Stimulated activated naive CD8-positive, alpha-beta T cell treated with anti-CD3 and anti-CD28 coated beads, Interleukin-15, Interleukin-2, amounts not matched to agents 100 U/mL and 50 U/mL, for 24 hours (primary cell): ENCODE measurements at regions not wholly inside any gene's neighbourhood (a gene's known extent, or its start where the extent isn't known, plus 50 kb on each side); places are given as distances from the start of the nearest gene placed in this dataset.

Experiments
- ATAC-seq: fragments of 150-1000 bp; cut with Tn5 transposase; one replicate; pipeline ENCODE4 v1.10.0; 2021
- DNase-seq: peaks from one replicate; pipeline ENCODE4 v3.0.0; 2021

DNA sequence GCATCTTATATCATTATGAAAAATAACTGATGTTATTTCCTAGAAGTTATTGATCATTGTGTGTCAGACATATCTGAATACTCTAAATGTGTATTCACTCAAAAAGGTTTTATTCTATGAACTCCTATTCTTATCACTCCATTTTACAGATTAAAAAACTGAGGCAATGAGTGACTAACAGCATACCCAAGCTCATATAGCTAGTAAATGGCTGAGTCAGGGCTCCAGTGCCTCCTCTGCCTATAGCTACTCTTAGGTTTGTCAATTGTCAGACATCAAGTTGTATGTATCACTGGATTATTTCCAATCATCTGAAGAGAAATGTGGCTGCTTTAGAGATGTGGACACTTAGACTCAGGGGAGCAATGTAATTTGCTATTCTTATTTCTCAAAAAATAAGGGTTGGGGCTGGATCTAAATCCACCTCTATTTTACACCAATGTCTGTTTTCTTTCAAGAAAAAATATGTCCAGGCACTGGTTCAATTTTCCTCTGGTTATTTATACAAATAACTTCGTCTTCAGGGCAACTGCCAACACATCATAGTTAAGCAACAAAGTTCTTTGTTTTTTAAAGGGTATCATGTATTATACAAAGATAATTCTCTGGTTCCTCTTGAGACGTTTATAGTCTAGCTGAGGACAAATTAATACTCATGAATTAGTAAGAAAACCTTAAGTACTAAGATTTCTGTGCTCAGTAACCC is 328.9 kb upstream of the MAF start:
- ATAC-seq (no peak), DNase-seq (no peak)

DNA sequence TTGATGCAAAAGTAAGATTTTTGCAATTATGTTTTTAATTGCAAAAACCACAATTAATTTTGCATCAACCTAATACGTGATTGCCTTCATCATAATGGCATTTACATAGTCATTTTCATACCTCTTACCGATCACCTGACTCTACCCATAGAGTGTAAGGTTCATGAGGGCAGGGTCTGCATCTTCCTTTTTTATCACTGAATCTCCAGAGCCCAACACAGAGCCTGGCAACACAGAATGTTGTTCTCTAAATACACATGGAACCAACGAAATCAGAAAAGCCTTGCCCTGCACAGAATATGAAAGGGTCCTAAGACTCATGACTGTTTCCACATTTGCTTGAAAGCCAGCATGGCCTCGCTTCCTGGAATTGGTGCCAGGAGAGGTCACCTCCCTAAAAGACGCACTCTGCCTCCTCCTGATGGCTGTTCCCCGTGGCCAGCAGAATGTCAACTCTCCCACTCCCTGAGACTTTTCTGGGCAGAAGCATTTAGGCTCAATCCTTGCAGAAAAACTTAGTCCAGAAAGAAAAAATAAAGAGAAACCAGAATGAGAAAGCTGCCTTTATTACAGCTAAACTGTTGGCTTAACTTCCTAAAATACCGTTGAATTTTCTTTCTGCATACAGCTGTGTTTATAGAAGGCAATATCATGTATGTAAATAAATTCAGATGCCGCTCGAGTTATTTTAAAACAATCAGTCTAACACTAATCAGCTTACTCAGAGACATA is 327.8 kb upstream of the MAF start:
- ATAC-seq, result no peak
- no peak for DNase-seq

DNA sequence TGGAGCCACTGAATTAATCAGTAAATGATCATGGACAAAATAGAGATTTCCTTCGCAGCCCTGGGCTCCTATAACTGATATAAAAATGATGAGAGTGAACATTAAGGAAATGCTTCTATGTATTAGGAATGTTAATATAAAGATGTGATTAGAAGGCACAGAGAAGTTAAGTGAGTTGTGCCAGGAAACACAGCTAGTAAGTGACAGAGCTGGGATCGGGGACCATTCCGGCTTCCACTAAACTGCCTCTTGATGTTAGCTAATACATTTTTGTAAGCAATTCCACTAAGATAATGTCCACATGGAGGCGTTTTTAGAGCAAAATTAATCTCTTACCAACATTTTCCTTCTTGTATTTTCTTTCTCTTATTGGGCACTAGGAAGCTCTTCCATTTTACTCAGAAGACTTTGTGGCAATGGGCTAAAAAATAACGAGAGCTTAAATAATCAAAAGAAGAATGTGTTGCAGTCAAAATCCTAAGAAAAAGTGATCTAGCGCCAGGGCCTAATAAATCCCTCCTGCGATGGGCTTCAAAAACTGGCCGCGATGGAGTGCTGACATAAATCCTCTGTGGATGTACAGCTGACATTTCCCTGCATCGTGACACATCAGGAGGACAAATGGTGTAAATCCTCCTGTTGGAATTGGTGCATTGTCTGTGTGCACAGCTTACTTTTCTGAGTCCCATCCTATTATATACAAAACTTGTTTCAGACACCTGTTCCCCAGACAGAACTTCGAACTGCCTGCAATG is 326.1 kb upstream of the MAF start:
- DNase-seq (no peak), ATAC-seq (no peak)

DNA sequence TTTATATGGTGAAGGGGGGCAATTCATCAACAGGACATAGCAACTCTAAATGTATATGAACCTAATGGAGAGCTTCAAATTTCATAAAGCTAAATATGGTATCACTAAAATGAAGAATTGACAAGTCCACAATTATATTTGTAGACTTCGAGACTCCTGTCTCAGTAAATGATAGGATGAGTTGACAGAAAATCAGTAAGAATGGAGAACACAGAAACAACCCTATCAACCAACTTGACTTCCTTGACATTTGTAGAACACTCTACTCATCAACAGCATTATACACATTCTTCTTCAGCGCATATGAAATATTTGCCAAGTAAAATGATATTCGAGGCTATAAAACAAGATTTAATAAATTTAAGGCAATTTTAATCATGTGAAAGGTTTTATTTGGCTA is 322.9 kb upstream of the MAF start:
- DNase-seq, result no peak
- ATAC-seq, result no peak

- ATAC-seq, result no peak
Measured at GRCh38 chr16:79920685-79921084, 320.1 kb upstream of the MAF start.

GRCh38 chr16:79918916-79919315 is 318.4 kb upstream of the MAF start:
- DNase-seq, result no peak
- no peak for ATAC-seq

More at GRCh38 chr16:79920685-79921084, 320.1 kb upstream of the MAF start:
- no peak for DNase-seq

- no peak for ATAC-seq
Measured at GRCh38 chr16:79915761-79916160, 315.2 kb upstream of the MAF start.

GRCh38 chr16:79914961-79915720 is 314.6 kb upstream of the MAF start:
- DNase-seq (no peak), ATAC-seq (no peak)

More at GRCh38 chr16:79915761-79916160, 315.2 kb upstream of the MAF start:
- no peak for DNase-seq

DNA sequence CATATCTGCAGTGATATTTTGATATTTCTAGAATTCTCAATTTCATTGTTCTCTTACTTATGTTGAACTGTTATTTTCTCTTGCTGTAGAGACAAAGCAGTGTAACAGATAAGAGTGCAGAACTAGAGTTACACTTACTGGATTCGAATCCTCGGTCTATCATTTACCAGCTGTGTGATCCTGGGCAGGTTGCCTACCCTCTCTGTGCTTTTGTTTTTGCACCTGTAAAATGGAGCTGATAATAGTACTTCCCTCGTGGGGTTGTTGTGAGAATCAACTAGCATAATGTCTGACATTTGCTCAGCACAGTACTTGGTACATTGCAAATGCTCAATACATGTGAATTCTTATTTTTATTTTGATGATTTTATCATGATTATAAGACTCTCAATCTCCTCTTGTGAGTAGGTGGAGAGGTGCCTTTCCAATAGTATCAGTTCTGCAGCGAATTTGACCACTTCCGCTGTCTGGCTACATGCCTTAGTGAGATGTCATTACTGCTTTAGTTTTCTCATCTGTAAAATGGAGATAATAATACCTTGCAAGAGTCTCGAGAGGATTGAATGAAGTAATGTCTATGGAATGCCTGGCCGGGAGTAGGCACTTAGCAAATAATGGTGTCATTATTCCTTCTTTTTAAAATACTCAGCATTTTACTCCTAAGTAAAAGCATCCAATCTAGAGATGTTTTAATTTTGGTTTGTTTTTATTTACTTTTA is 312.2 kb upstream of the MAF start:
- ATAC-seq, result no peak

DNA sequence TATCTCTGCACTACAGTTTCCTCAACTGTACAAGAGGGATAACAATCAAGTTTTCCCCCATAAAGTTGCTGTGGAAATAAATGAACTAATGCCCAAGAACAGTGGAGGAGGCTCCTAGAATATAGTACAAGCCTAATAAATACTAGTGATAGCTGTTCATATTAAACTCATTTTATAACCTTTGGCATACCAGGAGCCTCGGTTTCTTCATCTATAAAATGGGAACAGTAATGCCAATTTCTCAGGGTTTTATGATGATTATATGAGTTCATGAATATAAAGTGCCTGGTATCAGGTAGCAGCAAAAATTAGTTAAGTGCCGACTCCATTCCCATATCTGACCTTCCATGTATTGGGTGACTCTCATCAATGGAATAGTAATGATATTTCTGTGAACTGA is 311.1 kb upstream of the MAF start:
- no peak for DNase-seq
- no peak for ATAC-seq

More for the DNA sequence above, 312.2 kb upstream of the MAF start:
- no peak for DNase-seq

DNA sequence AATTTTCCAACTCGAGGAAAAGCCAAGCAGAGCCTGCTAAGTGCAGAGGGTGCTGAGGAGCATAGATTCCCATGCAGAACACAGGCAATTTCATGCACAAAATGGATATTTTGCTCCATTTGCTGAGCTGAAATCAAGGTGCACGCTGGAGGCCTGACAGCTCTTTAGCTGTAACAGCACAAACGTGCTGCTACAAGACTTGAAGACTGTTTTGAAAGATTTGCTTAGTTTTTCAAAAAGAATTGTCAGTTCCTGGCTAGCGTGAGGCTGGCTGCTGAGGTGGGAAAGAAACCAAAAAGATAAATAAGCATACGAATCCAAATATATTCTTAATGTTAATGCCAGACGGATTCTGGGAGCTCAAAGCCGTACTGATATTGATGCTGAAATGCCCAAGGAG is 309.0 kb upstream of the MAF start:
- ATAC-seq (no peak), DNase-seq (no peak)

- ATAC-seq (no peak), DNase-seq (no peak)
Measured at GRCh38 chr16:79903471-79903870, 302.9 kb upstream of the MAF start.

DNA sequence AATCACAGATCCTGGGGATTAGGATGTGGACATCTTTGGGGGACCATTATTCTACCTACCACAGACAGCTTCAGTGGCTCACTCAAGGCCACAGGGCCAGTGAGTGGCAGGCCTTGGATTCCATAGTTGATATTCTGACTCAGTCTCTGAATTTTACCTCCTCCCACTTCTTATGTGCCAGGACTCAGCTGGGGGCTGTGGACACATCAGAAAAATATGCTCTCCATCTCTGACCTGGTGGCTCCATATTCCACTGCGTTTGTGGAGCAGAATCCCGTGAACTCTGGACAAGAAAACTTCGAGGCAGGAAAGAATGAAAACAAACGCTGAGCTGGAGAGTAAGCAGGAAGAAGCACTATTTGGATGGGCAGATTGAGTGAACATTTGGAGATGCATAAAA is 301.8 kb upstream of the MAF start:
- DNase-seq (no peak), ATAC-seq (no peak)

DNA sequence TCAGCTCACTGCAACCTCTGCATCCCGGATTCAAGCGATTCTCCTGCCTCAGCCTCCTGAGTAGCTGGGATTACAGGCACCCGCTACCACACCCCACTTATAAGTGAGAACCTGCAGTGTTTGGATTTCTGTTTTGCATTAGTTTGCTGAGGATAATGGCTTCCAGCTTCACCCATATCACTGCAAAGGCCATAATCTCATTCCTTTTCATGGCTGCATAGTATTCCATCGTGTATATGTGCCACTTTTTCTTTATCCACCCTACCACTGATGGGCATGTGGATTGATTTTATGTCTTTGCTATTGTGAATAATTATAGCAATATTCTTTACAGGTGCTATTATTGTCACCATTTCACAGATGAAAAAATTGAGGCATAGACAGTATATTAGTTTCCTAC is 301.0 kb upstream of the MAF start:
- DNase-seq (no peak), ATAC-seq (no peak)

- DNase-seq (no peak), ATAC-seq (no peak)
Measured at GRCh38 chr16:79899716-79900115, 299.2 kb upstream of the MAF start.

GRCh38 chr16:79899316-79899715 is 298.8 kb upstream of the MAF start:
- ATAC-seq, result no peak
- DNase-seq, result no peak

- no peak for DNase-seq
- no peak for ATAC-seq
Measured at GRCh38 chr16:79898703-79899102, 298.2 kb upstream of the MAF start.

DNA sequence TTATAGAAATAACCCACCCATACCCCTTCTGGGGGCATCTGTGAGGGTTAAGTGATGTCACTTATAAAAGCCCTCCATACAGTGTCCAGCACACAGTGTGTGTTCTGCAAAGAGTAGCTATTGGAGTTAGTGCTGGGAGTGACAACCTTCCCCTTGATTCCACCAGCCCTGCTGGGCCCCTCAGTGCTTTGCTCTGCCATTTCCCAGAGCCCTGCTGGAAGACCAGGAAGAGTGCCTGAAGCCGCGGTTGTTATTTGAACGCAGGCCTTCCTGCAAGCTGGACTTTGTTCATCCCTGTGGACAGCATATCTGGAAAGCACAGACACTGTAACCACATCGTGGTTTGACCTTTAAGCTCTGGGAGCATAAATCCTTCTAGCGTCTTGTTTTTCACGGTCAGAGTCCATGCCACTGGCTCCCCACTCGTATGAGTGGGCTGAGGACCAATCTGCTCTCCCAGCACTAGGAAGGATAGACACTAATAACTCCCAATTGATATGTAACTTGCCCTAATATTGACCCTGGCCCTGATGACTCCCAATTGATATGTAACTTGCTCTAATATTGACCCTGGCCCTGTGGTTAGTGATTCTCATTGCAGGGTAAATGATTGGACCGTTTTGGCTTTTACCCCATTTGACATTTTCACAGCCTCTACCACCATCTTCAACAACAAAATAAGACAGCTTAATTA is 297.1 kb upstream of the MAF start:
- no peak for ATAC-seq

DNA sequence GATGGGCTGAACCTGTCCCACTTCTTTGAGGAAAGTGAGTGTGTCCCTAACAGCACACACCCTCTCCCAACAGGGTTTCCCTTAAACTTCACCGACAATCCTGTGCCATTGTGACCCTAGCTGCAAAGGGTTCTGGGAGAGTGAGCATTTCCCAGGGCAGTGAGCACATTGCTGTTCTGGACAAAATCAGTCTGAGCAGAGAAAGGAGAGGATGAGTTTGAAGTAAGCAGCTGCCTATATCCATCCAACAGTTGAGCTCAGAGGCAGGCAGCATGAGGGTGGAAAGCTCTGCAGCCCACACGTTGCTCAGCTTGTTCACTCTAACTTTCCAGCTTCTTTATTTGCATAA is 296.5 kb upstream of the MAF start:
- ATAC-seq (no peak), DNase-seq (no peak)

More for the DNA sequence above, 297.1 kb upstream of the MAF start:
- DNase-seq, result no peak

DNA sequence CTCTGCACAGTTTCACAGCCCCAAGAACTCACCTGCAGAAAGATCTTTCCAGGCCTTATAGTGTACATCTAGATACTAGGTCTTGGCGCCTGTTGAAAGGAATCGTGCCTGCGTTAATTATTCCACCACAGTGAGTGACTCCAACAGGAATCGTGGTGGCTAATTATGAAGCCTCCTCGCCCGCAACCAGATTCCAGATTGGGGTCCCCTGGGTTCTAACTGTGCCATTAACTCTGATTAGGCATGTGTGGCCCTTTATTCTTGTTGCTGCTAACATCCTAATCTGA is 295.3 kb upstream of the MAF start:
- DNase-seq (no peak), ATAC-seq (no peak)
